Transverse colon (tissue), 3 donors: ENCODE measurements at regions not wholly inside any gene's neighbourhood (a gene's known extent, or its start where the extent isn't known, plus 50 kb on each side); places are given as distances from the start of the nearest gene placed in this dataset.

Source experiments
- EP300 ChIP-seq: sonication (generic); formaldehyde crosslinking; IDR thresholded peaks from one replicate; pipeline ENCODE4 v1.6.1; 2017; ENCODE audit warnings: antibody characterized with exemption, low read depth
- POLR2A ChIP-seq: fragments of 450-650 bp; IDR thresholded peaks from one replicate; pipeline ENCODE4 v1.6.1; 2016; ENCODE audit warnings: antibody characterized with exemption, mild to moderate bottlenecking, moderate library complexity
- TF ChIP-seq, protein P1 (sequence below), 5 experiments: fragments of 200-600 bp in 3 of 5; fragments of 450-650 bp in 2 of 5; sonication (generic) in 3 of 5; IDR thresholded peaks; 1 replicate in 2 of 5; 2 replicates in 3 of 5; pipeline ENCODE4 v1.5.1; 2016 to 2017; ENCODE audit warnings: antibody characterized with exemption in 5 of 5, inconsistent platforms in 3 of 5, mild to moderate bottlenecking in 2 of 5, moderate library complexity in 1 of 5

GRCh38 chr9:3660936-3661335, 135.1 kb upstream of the RFX3 start:
- TF ChIP-seq, protein P1, sequence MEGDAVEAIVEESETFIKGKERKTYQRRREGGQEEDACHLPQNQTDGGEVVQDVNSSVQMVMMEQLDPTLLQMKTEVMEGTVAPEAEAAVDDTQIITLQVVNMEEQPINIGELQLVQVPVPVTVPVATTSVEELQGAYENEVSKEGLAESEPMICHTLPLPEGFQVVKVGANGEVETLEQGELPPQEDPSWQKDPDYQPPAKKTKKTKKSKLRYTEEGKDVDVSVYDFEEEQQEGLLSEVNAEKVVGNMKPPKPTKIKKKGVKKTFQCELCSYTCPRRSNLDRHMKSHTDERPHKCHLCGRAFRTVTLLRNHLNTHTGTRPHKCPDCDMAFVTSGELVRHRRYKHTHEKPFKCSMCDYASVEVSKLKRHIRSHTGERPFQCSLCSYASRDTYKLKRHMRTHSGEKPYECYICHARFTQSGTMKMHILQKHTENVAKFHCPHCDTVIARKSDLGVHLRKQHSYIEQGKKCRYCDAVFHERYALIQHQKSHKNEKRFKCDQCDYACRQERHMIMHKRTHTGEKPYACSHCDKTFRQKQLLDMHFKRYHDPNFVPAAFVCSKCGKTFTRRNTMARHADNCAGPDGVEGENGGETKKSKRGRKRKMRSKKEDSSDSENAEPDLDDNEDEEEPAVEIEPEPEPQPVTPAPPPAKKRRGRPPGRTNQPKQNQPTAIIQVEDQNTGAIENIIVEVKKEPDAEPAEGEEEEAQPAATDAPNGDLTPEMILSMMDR (IDR thresholded peaks at IDR 0.05): no peak
- TF ChIP-seq EP300: no peak
- TF ChIP-seq POLR2A: no peak
